GM12878 (cell line): ENCODE measurements at regions not wholly inside any gene's neighbourhood (a gene's known extent, or its start where the extent isn't known, plus 50 kb on each side); places are given as distances from the start of the nearest gene placed in this dataset.

Source experiments
- ATAC-seq: fragments of 200-7000 bp; cut with Tn5 transposase; 3 replicates; pipeline ENCODE4 v1.9.1; 2020; ENCODE audit warnings: mild to moderate bottlenecking, moderate library complexity
- BruUV-seq: library from RNA; stranded (reverse); fragments of 400-500 nt; replicated peaks from 2 replicates; lab custom pipeline; 2021; lab: Mats Ljungman, UMichigan
- CTCF ChIA-PET: fragments of 300-600 bp; sonication (Branson Sonifier 250); formaldehyde crosslinking; extraction: SDS; loops from one replicate; lab custom pipeline; 2021; ENCODE audit warnings: inconsistent platforms; lab: Yijun Ruan, JAX
- POLR2A ChIA-PET: fragments of 350-600 bp; formaldehyde crosslinking; extraction: SDS; loops from one replicate; lab custom pipeline; 2021; ENCODE audit warnings: inconsistent platforms; lab: Charles Lee
- RAD21 ChIA-PET: fragments of 300-600 bp; sonication (Branson Sonifier 250); formaldehyde crosslinking; loops from one replicate; lab custom pipeline; 2023; ENCODE audit warnings: antibody characterized with exemption; ENCODE audit not compliant: unreplicated experiment; lab: Charles Lee
- SMC1A ChIA-PET: fragments of 300-600 bp; sonication (Branson Sonifier 250); formaldehyde crosslinking; loops from one replicate; lab custom pipeline; 2023; ENCODE audit not compliant: unreplicated experiment, uncharacterized antibody; lab: Charles Lee
- DNase-seq: peaks from one replicate; pipeline ENCODE4 v3.0.0-alpha.2; 2011; ENCODE audit warnings: low read depth, low spot score
- FAIRE-seq: peaks from 3 replicates; lab custom pipeline; 2011; peaks lifted over from hg19 to GRCh38; lab: Jason Lieb, UNC
- H2AFZ ChIP-seq: 2 replicates; pipeline ENCODE4 v1.6.0; 2011; ENCODE audit warnings: low read depth, low read length, control low read depth; ENCODE audit not compliant: control insufficient read depth
- H3K27ac ChIP-seq: 2 replicates; pipeline ENCODE4 v1.5.1; 2011; ENCODE audit warnings: control low read depth; ENCODE audit not compliant: control insufficient read depth, insufficient read depth
- H3K27me3 ChIP-seq, 2 experiments: replicated peaks in 1 of 2; 2 replicates each; pipeline versions ENCODE4 v1.6.0 to v1.6.1; 2011; ENCODE audit warnings: low read length in 1 of 2; ENCODE audit not compliant: control insufficient read depth in 2 of 2, insufficient read depth in 2 of 2
- H3K36me3 ChIP-seq, 2 experiments: 2 replicates each; pipeline ENCODE4 v1.5.1; 2011; ENCODE audit warnings: low read length in 1 of 2; ENCODE audit not compliant: control insufficient read depth in 2 of 2, insufficient read depth in 2 of 2
- H3K4me1 ChIP-seq: 2 replicates; pipeline ENCODE4 v1.6.1; 2011; ENCODE audit warnings: mild to moderate bottlenecking, low read length, moderate library complexity, mixed read lengths; ENCODE audit not compliant: control insufficient read depth, insufficient read depth
- H3K4me2 ChIP-seq: 2 replicates; pipeline ENCODE4 v1.6.0; 2011; ENCODE audit warnings: control low read depth; ENCODE audit not compliant: control insufficient read depth, insufficient read depth
- H3K4me3 ChIP-seq: fragments of 200-600 bp; sonication (generic); 2 replicates; pipeline ENCODE4 v1.5.1; 2016
- H3K79me2 ChIP-seq: 2 replicates; pipeline ENCODE4 v1.6.0; 2011; ENCODE audit warnings: low read length; ENCODE audit not compliant: control insufficient read depth, insufficient read depth
- H3K9ac ChIP-seq: 2 replicates; pipeline ENCODE4 v1.8.0; 2011; ENCODE audit warnings: low read length, control low read depth, mixed read lengths; ENCODE audit not compliant: control insufficient read depth, insufficient read depth
- H3K9me3 ChIP-seq: replicated peaks from 3 replicates; pipeline ENCODE4 v1.5.1; 2011; ENCODE audit warnings: mild to moderate bottlenecking, low read length; ENCODE audit not compliant: control insufficient read depth, insufficient read depth
- H4K20me1 ChIP-seq: 2 replicates; pipeline ENCODE4 v1.6.0; 2011; ENCODE audit not compliant: control insufficient read depth, insufficient read depth
- BACH1 ChIP-seq: fragments of 450-650 bp; IDR thresholded peaks from 2 replicates; pipeline ENCODE4 v1.6.1; 2017; ENCODE audit warnings: mild to moderate bottlenecking, borderline replicate concordance
- BRCA1 ChIP-seq: IDR thresholded peaks from 2 replicates; pipeline ENCODE4 v1.6.1; 2011; ENCODE audit warnings: low read depth, low read length, improper control_type of control experiment
- CEBPB ChIP-seq, 2 experiments: fragments of 150-350 bp in 1 of 2; IDR thresholded peaks; 2 replicates each; pipeline ENCODE4 v1.6.1; 2012 to 2014; ENCODE audit warnings: low read depth in 2 of 2, low read length in 2 of 2, borderline replicate concordance in 1 of 2, inconsistent platforms in 1 of 2
- EZH2 ChIP-seq: IDR thresholded peaks from 2 replicates; pipeline ENCODE4 v1.6.1; 2012; ENCODE audit warnings: low read depth, mild to moderate bottlenecking, control low read depth, inconsistent platforms, low read length, borderline replicate concordance; ENCODE audit not compliant: control insufficient read depth
- FOXK2 ChIP-seq: fragments of 450-650 bp; IDR thresholded peaks from 2 replicates; pipeline ENCODE4 v1.6.1; 2017; ENCODE audit warnings: mild to moderate bottlenecking, moderate library complexity
- HDGF ChIP-seq: fragments of 450-650 bp; IDR thresholded peaks from 2 replicates; pipeline ENCODE4 v1.6.1; 2016; ENCODE audit warnings: antibody characterized with exemption
- KAT2A ChIP-seq: conservative IDR thresholded peaks from 2 replicates; pipeline ENCODE4 v1.6.1; 2011; ENCODE audit warnings: low read depth, low read length; ENCODE audit not compliant: control insufficient read depth
- NRF1 ChIP-seq: conservative IDR thresholded peaks from 2 replicates; pipeline ENCODE4 v1.6.1; 2011; ENCODE audit warnings: mild to moderate bottlenecking, low read depth, low read length, improper control_type of control experiment
- PBX3 ChIP-seq: IDR thresholded peaks from 2 replicates; pipeline ENCODE4 v1.6.1; 2011; ENCODE audit warnings: mild to moderate bottlenecking, low read depth, low read length, moderate library complexity; ENCODE audit not compliant: insufficient replicate concordance
- POLR2AphosphoS5 ChIP-seq: IDR thresholded peaks from 2 replicates; pipeline ENCODE4 v1.6.1; 2011; ENCODE audit warnings: mild to moderate bottlenecking, low read length, inconsistent platforms
- SMAD1 ChIP-seq: fragments of 450-650 bp; IDR thresholded peaks from 2 replicates; pipeline ENCODE4 v1.6.1; 2018; ENCODE audit warnings: mild to moderate bottlenecking, low read depth; ENCODE audit not compliant: partially characterized antibody
- TBL1XR1 ChIP-seq: IDR thresholded peaks from 2 replicates; pipeline ENCODE4 v1.6.1; 2012; ENCODE audit warnings: low read depth, low read length, improper control_type of control experiment
- ZNF622 ChIP-seq: fragments of 450-650 bp; IDR thresholded peaks from 2 replicates; pipeline ENCODE4 v1.6.1; 2017; ENCODE audit warnings: mild to moderate bottlenecking, inconsistent platforms
- ZNF687 ChIP-seq: fragments of 450-650 bp; IDR thresholded peaks from 2 replicates; pipeline ENCODE4 v1.6.1; 2017; ENCODE audit warnings: mild to moderate bottlenecking, moderate library complexity
- WGBS: methylation state at CpG from one replicate; pipeline ENCODE4 v1.1.6; 2016; ENCODE audit warnings: low lambda C conversion rate; ENCODE audit not compliant: insufficient replicate concordance, insufficient coverage; ENCODE audit errors: missing lambda C conversion rate; 5-methylcytosine and 5-hydroxymethylcytosine counted together
- in situ Hi-C: fragments of 300-500 bp; cut with MboI; formaldehyde crosslinking; loops from 9 replicates; pipeline ENCODE4 v1.14.3; 2018; ENCODE audit warnings: mixed read lengths
- intact Hi-C: fragments of 100-400 bp; cut with micrococcal nuclease; formaldehyde crosslinking; loops from one replicate; pipeline ENCODE4 v1.14.2; 2022; ENCODE audit not compliant: unreplicated experiment

GRCh38 chr6:144969154-144969553, 684.0 kb downstream of the UTRN start:
- no peak for TF ChIP-seq POLR2AphosphoS5
- POLR2A ChIA-PET, result no interaction called here
- Histone ChIP-seq H3K9me3 (no peaks in the 10 kb centered on the region), H3K27ac (no peak overlapping the region), H4K20me1 (no peaks in the 10 kb centered on the region), H3K36me3 (no peaks in the 10 kb centered on the region), H2AFZ (no peak overlapping the region), H3K9ac (no peak overlapping the region), H3K79me2 (no peaks in the 10 kb centered on the region), H3K4me1 (no peaks in the 10 kb centered on the region), H3K4me2 (no peak overlapping the region), H3K4me3 (no peak overlapping the region), H3K27me3 (no peaks in the 10 kb centered on the region)
- CTCF ChIA-PET, result no interaction called here
- no peak for ATAC-seq
- in situ Hi-C loops, result no loop called here
- SMC1A ChIA-PET, result no interaction called here
- RAD21 ChIA-PET, result no interaction called here
- BruUV-seq, result no TSS peak
- intact Hi-C loops, result no loop called here
- DNase-seq, result no peak
- WGBS, result 29% methylated on average over 3 of the region's 3 CpGs
- no peak for FAIRE-seq

- H3K9me3 ChIP-seq, result no peaks in the 10 kb centered on the region
- no peak for FAIRE-seq
- no peak for ATAC-seq
- no peaks in the 10 kb centered on the region for H3K4me1 ChIP-seq
- intact Hi-C loops (no loop called here), in situ Hi-C loops (no loop called here)
- BruUV-seq, result no TSS peak
- ChIA-PET CTCF (no interaction called here), RAD21 (no interaction called here), SMC1A (no interaction called here), POLR2A (no interaction called here)
- no peak overlapping the region for H2AFZ ChIP-seq
- no peak for DNase-seq
- H4K20me1 ChIP-seq, result no peaks in the 10 kb centered on the region
- no peaks in the 10 kb centered on the region for H3K36me3 ChIP-seq
- no peak overlapping the region for H3K27ac ChIP-seq
- H3K4me3 ChIP-seq, result no peak overlapping the region
- H3K79me2 ChIP-seq, result no peaks in the 10 kb centered on the region
- WGBS, result 31% methylated on average over 6 of the region's 6 CpGs
- no peaks in the 10 kb centered on the region for H3K27me3 ChIP-seq
- no peak overlapping the region for H3K4me2 ChIP-seq
- H3K9ac ChIP-seq, result no peak overlapping the region
- no peak for TF ChIP-seq PBX3
- no peak for TF ChIP-seq NRF1
- no peak for TF ChIP-seq BRCA1
- no peak for TF ChIP-seq BACH1
- no peak for TF ChIP-seq FOXK2
- TF ChIP-seq SMAD1, result no peak
- no peak for TF ChIP-seq CEBPB (IDR thresholded peaks at IDR 0.05; ENCODE audit: borderline replicate concordance in 1 of 2, low read depth in 2 of 2, low read length in 2 of 2)
- TF ChIP-seq EZH2, result no peak
- no peak for TF ChIP-seq ZNF622
- TF ChIP-seq KAT2A, result no peak
- no peak for TF ChIP-seq HDGF
- TF ChIP-seq TBL1XR1, result no peak
- TF ChIP-seq ZNF687, result no peak
Observed at GRCh38 chr6:144969602-144970272, 684.6 kb downstream of the UTRN start.
